ENCODE measurements at regions not wholly inside any gene's neighbourhood (a gene's known extent, or its start where the extent isn't known, plus 50 kb on each side); places are given as distances from the start of the nearest gene placed in this dataset.

DNA sequence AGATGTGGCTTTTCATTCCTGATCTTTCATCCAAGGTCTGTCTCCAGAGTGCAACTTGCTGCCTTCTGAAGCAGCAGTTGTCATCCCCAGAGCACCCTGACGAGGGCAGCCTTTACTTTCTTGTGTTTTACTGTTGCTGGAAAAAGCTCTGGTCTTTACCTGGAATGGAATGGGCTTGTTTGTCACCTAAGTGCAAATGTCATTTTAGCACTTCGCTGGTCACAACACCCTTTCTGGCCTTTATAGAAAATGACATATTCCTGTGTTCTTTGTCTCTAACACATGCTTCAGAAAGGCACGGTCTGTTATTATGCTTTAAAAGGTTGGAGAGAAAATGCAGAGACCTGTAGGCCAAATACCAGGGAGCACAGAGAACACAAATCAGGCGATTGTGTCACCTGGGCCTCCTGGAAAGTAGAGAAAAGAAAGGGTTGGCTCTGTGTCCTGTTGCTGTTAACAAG is 332.7 kb upstream of the IGFBP7 start:
- TF ChIP-seq, protein P1, sequence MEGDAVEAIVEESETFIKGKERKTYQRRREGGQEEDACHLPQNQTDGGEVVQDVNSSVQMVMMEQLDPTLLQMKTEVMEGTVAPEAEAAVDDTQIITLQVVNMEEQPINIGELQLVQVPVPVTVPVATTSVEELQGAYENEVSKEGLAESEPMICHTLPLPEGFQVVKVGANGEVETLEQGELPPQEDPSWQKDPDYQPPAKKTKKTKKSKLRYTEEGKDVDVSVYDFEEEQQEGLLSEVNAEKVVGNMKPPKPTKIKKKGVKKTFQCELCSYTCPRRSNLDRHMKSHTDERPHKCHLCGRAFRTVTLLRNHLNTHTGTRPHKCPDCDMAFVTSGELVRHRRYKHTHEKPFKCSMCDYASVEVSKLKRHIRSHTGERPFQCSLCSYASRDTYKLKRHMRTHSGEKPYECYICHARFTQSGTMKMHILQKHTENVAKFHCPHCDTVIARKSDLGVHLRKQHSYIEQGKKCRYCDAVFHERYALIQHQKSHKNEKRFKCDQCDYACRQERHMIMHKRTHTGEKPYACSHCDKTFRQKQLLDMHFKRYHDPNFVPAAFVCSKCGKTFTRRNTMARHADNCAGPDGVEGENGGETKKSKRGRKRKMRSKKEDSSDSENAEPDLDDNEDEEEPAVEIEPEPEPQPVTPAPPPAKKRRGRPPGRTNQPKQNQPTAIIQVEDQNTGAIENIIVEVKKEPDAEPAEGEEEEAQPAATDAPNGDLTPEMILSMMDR (IDR thresholded peaks at IDR 0.05; ENCODE audit: borderline replicate concordance, extremely low read depth, insufficient read depth) = peak; percentile 82
- intact Hi-C loops (cut with DNase I) = no loop called here
- no peaks in the 10 kb centered on the region for H3K4me1 ChIP-seq (ENCODE audit: control insufficient read depth in 2 of 3, insufficient read depth in 2 of 3, low read depth in 1 of 3, low read length in 3 of 3)
- DNase-seq (peak in 4 of 5 donors; percentile 75 to 92 (median 87)), FAIRE-seq (no peak)
- no peak overlapping the region for H3K9ac ChIP-seq (ENCODE audit: low read length in 3 of 3)
- no peaks in the 10 kb centered on the region for H3K36me3 ChIP-seq (ENCODE audit: control insufficient read depth in 2 of 3, insufficient read depth in 3 of 3, low read length in 3 of 3)
- H3K4me3 ChIP-seq (ENCODE audit: low read length in 3 of 3) = no peak overlapping the region
- H3K9me3 ChIP-seq (ENCODE audit: control insufficient read depth in 2 of 3, insufficient read depth in 1 of 3, low read length in 3 of 3) = no peaks in the 10 kb centered on the region
- H3K27ac ChIP-seq (ENCODE audit: low read depth in 2 of 2, low read length in 2 of 2) = no peak overlapping the region
- H3K27me3 ChIP-seq (ENCODE audit: control insufficient read depth, insufficient read depth, low read length) = no peaks in the 10 kb centered on the region

DNA sequence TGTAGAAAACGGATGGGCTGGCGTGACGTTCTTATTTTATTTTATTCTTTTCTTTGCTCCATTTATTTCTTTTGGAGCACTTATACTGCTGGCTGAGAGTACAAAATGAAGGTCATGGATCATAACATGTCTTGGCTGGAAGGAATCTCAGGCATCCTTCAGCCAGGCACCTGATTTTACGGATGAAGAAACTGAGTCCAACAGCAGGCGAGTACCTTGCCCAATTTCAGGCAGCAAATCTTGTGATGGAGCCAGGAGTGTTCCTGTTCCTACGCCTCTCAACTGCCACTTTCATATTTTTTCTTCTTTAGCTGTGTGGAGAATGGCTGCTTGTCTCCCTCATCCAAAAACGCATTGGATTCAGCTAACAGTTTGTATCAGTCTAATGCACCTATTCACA is 332.1 kb upstream of the IGFBP7 start:
- Histone ChIP-seq H3K9ac (ENCODE audit: low read length in 3 of 3) (no peak overlapping the region), H3K4me1 (ENCODE audit: control insufficient read depth in 2 of 3, insufficient read depth in 2 of 3, low read depth in 1 of 3, low read length in 3 of 3) (no peaks in the 10 kb centered on the region), H3K9me3 (ENCODE audit: control insufficient read depth in 2 of 3, insufficient read depth in 1 of 3, low read length in 3 of 3) (no peaks in the 10 kb centered on the region), H3K36me3 (ENCODE audit: control insufficient read depth in 2 of 3, insufficient read depth in 3 of 3, low read length in 3 of 3) (no peaks in the 10 kb centered on the region), H3K27ac (ENCODE audit: low read depth in 2 of 2, low read length in 2 of 2) (no peak overlapping the region), H3K4me3 (ENCODE audit: low read length in 3 of 3) (no peak overlapping the region), H3K27me3 (ENCODE audit: control insufficient read depth, insufficient read depth, low read length) (no peaks in the 10 kb centered on the region)
- TF ChIP-seq, protein P1 (IDR thresholded peaks at IDR 0.05; ENCODE audit: borderline replicate concordance, extremely low read depth, insufficient read depth) = no peak
- FAIRE-seq (no peak), DNase-seq (no peak)
- intact Hi-C loops (cut with DNase I) = no loop called here

DNA sequence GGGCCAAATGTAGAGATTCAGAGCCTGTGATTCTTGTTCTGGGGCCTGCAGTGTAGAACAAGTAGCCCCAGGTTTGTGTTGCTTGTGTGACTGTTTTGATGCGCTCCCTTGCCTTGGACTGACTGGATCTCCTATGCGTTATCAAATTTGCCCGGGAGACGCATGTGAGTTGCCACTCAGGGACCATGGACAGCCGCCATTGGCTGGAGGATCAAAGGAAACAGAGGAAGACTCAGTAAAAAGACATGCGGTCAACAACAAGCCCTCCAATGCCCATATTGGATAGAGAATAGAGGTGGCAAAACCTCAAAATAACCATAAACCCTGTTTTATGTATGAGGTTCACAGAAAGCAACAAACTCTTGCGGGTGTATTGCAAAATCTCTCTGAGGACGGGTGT is 327.5 kb upstream of the IGFBP7 start:
- FAIRE-seq = no peak
- no peaks in the 10 kb centered on the region for H3K36me3 ChIP-seq (ENCODE audit: control insufficient read depth in 2 of 3, insufficient read depth in 3 of 3, low read length in 3 of 3)
- intact Hi-C loops (cut with DNase I) = no loop called here

More for the DNA sequence above, 327.5 kb upstream of the IGFBP7 start:
- Histone ChIP-seq H3K9me3 (ENCODE audit: control insufficient read depth in 2 of 3, insufficient read depth in 1 of 3, low read length in 3 of 3) (no peaks in the 10 kb centered on the region), H3K4me1 (ENCODE audit: control insufficient read depth in 2 of 3, insufficient read depth in 2 of 3, low read depth in 1 of 3, low read length in 3 of 3) (no peaks in the 10 kb centered on the region), H3K4me3 (ENCODE audit: low read length in 3 of 3) (no peak overlapping the region), H3K27ac (ENCODE audit: low read depth in 2 of 2, low read length in 2 of 2) (no peak overlapping the region), H3K27me3 (ENCODE audit: control insufficient read depth, insufficient read depth, low read length) (no peaks in the 10 kb centered on the region), H3K9ac (ENCODE audit: low read length in 3 of 3) (no peak overlapping the region)
- no peak for DNase-seq
- TF ChIP-seq, protein P1 (IDR thresholded peaks at IDR 0.05; ENCODE audit: borderline replicate concordance, extremely low read depth, insufficient read depth) = no peak

All from kidney (tissue), 13 donors.